ENCODE measurements at regions not wholly inside any gene's neighbourhood (a gene's known extent, or its start where the extent isn't known, plus 50 kb on each side); places are given as distances from the start of the nearest gene placed in this dataset.

GRCh38 chr7:46841248-46841647 lies 740.7 kb downstream of the TNS3 start:
- TF ChIP-seq POLR2A (IDR thresholded peaks at IDR 0.05) (no peak), CTCF (IDR thresholded peaks at IDR 0.05) (no peak)
